ENCODE measurements at regions not wholly inside any gene's neighbourhood (a gene's known extent, or its start where the extent isn't known, plus 50 kb on each side); places are given as distances from the start of the nearest gene placed in this dataset.

DNA sequence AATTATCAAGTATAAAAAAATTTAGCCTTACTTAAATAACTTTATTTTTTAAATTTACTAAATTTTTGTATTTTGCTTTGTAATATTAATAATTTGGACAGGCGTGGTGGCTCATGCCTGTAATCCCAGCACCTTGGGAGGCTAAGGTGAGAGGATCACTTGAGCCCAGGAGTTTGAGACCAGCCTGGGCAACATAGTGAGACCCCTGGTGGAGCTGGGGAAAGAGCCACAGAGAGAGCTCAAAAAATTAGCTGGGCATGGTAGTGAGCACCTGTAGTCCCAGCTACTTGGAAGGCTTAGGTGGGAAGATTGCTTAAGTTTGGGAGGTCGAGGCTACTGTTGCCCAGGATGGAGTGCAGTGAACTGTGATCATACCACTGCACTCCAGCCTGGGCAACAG is 143.5 kb downstream of the B3GNT2 start:
- ChIA-PET POLR2A (no interaction called here), CTCF (no interaction called here)
- Histone ChIP-seq H3K27me3 (replicated peaks; ENCODE audit: control insufficient read depth, insufficient read depth, low read length) (no peaks in the 10 kb centered on the region), H3K4me3 (ENCODE audit: low read depth, low read length) (no peak overlapping the region), H3K4me1 (peaks cover 32% of the 10 kb centered on the region), H3K36me3 (ENCODE audit: control insufficient read depth, insufficient read depth, low read length) (no peaks in the 10 kb centered on the region), H3K9me3 (no peaks in the 10 kb centered on the region; the same call in 1 of the 2 replicates)
- Mint-ChIP-seq H3K9me3 (ENCODE audit: unreplicated experiment) (no peaks in the 10 kb centered on the region), H3K4me1 (ENCODE audit: low read depth, unreplicated experiment) (peaks cover 27% of the 10 kb centered on the region), H3K4me3 (ENCODE audit: unreplicated experiment) (no peak overlapping the region), H3K27ac (ENCODE audit: unreplicated experiment) (no peak overlapping the region), H3K36me3 (ENCODE audit: insufficient read depth, unreplicated experiment) (no peaks in the 10 kb centered on the region), H3K27me3 (ENCODE audit: insufficient read depth, unreplicated experiment) (no peaks in the 10 kb centered on the region)
- TF ChIP-seq, protein P1, sequence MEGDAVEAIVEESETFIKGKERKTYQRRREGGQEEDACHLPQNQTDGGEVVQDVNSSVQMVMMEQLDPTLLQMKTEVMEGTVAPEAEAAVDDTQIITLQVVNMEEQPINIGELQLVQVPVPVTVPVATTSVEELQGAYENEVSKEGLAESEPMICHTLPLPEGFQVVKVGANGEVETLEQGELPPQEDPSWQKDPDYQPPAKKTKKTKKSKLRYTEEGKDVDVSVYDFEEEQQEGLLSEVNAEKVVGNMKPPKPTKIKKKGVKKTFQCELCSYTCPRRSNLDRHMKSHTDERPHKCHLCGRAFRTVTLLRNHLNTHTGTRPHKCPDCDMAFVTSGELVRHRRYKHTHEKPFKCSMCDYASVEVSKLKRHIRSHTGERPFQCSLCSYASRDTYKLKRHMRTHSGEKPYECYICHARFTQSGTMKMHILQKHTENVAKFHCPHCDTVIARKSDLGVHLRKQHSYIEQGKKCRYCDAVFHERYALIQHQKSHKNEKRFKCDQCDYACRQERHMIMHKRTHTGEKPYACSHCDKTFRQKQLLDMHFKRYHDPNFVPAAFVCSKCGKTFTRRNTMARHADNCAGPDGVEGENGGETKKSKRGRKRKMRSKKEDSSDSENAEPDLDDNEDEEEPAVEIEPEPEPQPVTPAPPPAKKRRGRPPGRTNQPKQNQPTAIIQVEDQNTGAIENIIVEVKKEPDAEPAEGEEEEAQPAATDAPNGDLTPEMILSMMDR (IDR thresholded peaks at IDR 0.05; ENCODE audit: insufficient read depth in 1 of 2, low read depth in 1 of 2, low read length in 1 of 2, severe bottlenecking in 1 of 2, unreplicated experiment in 1 of 2) = no peak
- intact Hi-C loops (cut with micrococcal nuclease; ENCODE audit: unreplicated experiment) = no loop called here
- BruUV-seq (replicated peaks) = no TSS peak
- no peak for DNase-seq

DNA sequence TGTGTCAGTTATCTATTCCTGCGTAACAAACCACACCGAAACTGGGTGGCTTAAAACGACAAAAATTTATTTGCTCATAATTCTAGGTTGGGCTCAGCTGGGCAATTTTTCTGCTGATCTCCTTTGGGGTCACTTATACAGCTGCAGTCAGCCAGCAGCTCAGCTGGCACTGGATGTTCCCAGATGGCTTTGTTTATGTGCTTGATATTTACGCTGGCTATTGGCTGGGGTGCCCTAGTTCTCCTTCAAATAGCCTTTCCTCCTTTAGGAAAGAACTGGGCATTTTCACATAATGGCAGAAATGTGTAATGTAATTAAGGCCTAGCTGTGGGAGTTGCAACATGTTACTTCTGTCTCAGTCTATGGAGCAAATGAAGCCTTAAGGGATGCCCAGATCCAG is 142.2 kb downstream of the B3GNT2 start:
- no peaks in the 10 kb centered on the region for H3K9me3 Mint-ChIP-seq (ENCODE audit: unreplicated experiment)
- ChIA-PET POLR2A (no interaction called here), CTCF (no interaction called here)
- BruUV-seq (replicated peaks) = no TSS peak
- TF ChIP-seq, protein P1 (IDR thresholded peaks at IDR 0.05; ENCODE audit: insufficient read depth in 1 of 2, low read depth in 1 of 2, low read length in 1 of 2, severe bottlenecking in 1 of 2, unreplicated experiment in 1 of 2) = no peak
- H3K27ac Mint-ChIP-seq (ENCODE audit: unreplicated experiment) = no peak overlapping the region
- no peaks in the 10 kb centered on the region for H3K27me3 Mint-ChIP-seq (ENCODE audit: insufficient read depth, unreplicated experiment)
- H3K27me3 ChIP-seq (replicated peaks; ENCODE audit: control insufficient read depth, insufficient read depth, low read length) = no peaks in the 10 kb centered on the region
- intact Hi-C loops (cut with micrococcal nuclease; ENCODE audit: unreplicated experiment) = no loop called here
- H3K4me1 ChIP-seq = peaks cover 31% of the 10 kb centered on the region
- H3K4me3 Mint-ChIP-seq (ENCODE audit: unreplicated experiment) = no peak overlapping the region
- H3K4me1 Mint-ChIP-seq (ENCODE audit: low read depth, unreplicated experiment) = peaks cover 36% of the 10 kb centered on the region
- DNase-seq = no peak
- H3K36me3 Mint-ChIP-seq (ENCODE audit: insufficient read depth, unreplicated experiment) = no peaks in the 10 kb centered on the region
- H3K9me3 ChIP-seq = no peaks in the 10 kb centered on the region; the same call in 1 of the 2 replicates
- H3K36me3 ChIP-seq (ENCODE audit: control insufficient read depth, insufficient read depth, low read length) = no peaks in the 10 kb centered on the region
- no peak overlapping the region for H3K4me3 ChIP-seq (ENCODE audit: low read depth, low read length)

DNA sequence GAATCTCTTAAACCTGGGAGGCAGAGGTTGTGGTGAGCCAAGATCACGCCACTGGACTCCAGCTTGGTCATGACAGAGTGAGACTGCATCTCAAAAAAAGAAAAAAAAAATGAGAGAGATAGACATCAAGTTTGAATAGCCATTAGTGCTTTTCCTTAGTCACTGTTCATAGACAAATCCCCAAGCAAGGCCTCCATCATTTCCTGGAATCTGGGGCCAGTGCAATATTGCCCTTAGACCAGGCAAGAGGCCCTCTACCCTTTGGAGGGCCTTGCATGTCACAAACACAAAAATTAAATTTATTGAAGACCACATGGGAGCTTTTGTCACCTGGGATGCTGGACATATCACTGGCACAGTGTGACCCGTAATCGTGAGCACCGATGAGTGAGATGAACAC is 141.5 kb downstream of the B3GNT2 start:
- intact Hi-C loops (cut with micrococcal nuclease; ENCODE audit: unreplicated experiment) = no loop called here
- H3K27me3 ChIP-seq (replicated peaks; ENCODE audit: control insufficient read depth, insufficient read depth, low read length) = no peaks in the 10 kb centered on the region
- H3K9me3 ChIP-seq = no peaks in the 10 kb centered on the region; the same call in 1 of the 2 replicates
- no peaks in the 10 kb centered on the region for H3K9me3 Mint-ChIP-seq (ENCODE audit: unreplicated experiment)
- H3K4me1 Mint-ChIP-seq (ENCODE audit: low read depth, unreplicated experiment) = peaks cover 36% of the 10 kb centered on the region
- no peak overlapping the region for H3K4me3 Mint-ChIP-seq (ENCODE audit: unreplicated experiment)
- TF ChIP-seq, protein P1 (IDR thresholded peaks at IDR 0.05; ENCODE audit: insufficient read depth in 1 of 2, low read depth in 1 of 2, low read length in 1 of 2, severe bottlenecking in 1 of 2, unreplicated experiment in 1 of 2) = no peak
- POLR2A ChIA-PET = no interaction called here
- CTCF ChIA-PET = no interaction called here
- BruUV-seq (replicated peaks) = no TSS peak
- peaks cover 27% of the 10 kb centered on the region for H3K4me1 ChIP-seq
- DNase-seq = no peak
- H3K36me3 ChIP-seq (ENCODE audit: control insufficient read depth, insufficient read depth, low read length) = no peaks in the 10 kb centered on the region
- H3K4me3 ChIP-seq (ENCODE audit: low read depth, low read length) = no peak overlapping the region
- no peaks in the 10 kb centered on the region for H3K36me3 Mint-ChIP-seq (ENCODE audit: insufficient read depth, unreplicated experiment)
- no peaks in the 10 kb centered on the region for H3K27me3 Mint-ChIP-seq (ENCODE audit: insufficient read depth, unreplicated experiment)
- H3K27ac Mint-ChIP-seq (ENCODE audit: unreplicated experiment) = no peak overlapping the region
